Esophagus squamous epithelium (tissue), 4 donors: ENCODE measurements at regions not wholly inside any gene's neighbourhood (a gene's known extent, or its start where the extent isn't known, plus 50 kb on each side); places are given as distances from the start of the nearest gene placed in this dataset.

ENCODE experiments used
- POLR2A ChIP-seq, 4 donors: fragments of 450-650 bp; IDR thresholded peaks; one replicate each; pipeline ENCODE4 v1.6.1; 2017; ENCODE audit warnings: antibody characterized with exemption in 4 of 4, mild to moderate bottlenecking in 4 of 4, moderate library complexity in 3 of 4
- TF ChIP-seq, protein P1 (sequence below), 6 experiments: fragments of 450-650 bp in 4 of 6; fragments of 200-600 bp in 2 of 6; sonication (generic) in 2 of 6; IDR thresholded peaks; one replicate each; pipeline ENCODE4 v1.5.1; 2016 to 2019; ENCODE audit warnings: antibody characterized with exemption in 6 of 6, mild to moderate bottlenecking in 4 of 6, moderate library complexity in 4 of 6

DNA sequence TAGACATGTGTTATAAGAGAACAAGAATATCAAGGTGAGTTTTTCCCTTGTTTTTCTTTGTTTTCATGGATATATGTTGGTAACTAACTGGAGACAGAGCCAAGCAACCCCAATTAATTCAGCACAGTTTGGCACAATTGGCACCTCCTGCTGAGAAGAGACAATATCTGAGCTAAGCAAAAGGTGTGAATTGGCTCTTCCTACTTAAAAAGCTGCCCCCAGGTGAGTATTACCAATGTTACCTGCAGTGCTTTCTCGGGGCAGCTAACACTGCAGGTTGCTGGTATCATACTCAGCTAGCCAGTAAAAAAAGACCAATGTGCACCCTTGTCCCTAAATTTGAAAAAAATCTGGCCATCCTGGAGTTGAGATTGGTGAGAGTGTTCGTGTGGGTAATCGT is 871.2 kb upstream of the TENM3 start:
- no peak for TF ChIP-seq POLR2A (IDR thresholded peaks at IDR 0.05)
- TF ChIP-seq, protein P1, sequence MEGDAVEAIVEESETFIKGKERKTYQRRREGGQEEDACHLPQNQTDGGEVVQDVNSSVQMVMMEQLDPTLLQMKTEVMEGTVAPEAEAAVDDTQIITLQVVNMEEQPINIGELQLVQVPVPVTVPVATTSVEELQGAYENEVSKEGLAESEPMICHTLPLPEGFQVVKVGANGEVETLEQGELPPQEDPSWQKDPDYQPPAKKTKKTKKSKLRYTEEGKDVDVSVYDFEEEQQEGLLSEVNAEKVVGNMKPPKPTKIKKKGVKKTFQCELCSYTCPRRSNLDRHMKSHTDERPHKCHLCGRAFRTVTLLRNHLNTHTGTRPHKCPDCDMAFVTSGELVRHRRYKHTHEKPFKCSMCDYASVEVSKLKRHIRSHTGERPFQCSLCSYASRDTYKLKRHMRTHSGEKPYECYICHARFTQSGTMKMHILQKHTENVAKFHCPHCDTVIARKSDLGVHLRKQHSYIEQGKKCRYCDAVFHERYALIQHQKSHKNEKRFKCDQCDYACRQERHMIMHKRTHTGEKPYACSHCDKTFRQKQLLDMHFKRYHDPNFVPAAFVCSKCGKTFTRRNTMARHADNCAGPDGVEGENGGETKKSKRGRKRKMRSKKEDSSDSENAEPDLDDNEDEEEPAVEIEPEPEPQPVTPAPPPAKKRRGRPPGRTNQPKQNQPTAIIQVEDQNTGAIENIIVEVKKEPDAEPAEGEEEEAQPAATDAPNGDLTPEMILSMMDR (IDR thresholded peaks at IDR 0.05): no peak
